Amniotic stem cell (primary cell): ENCODE measurements at regions not wholly inside any gene's neighbourhood (a gene's known extent, or its start where the extent isn't known, plus 50 kb on each side); places are given as distances from the start of the nearest gene placed in this dataset.
"Not testable (repeated sequence)": the region's sequence is repeated elsewhere in the genome, so short reads cannot be mapped to it uniquely, and the experiment has no call there.

Source experiments
- DNase-seq: peaks from one replicate; lab custom pipeline; 2025; lab: John Stamatoyannopoulos, UW

GRCh38 chr5:62777081-62777480 is 198.5 kb downstream of the LRRC70 start:
- not testable (repeated sequence) for DNase-seq

GRCh38 chr5:62776592-62776991 is 198.0 kb downstream of the LRRC70 start:
- not testable (repeated sequence) for DNase-seq

GRCh38 chr5:62773460-62773859 is 194.8 kb downstream of the LRRC70 start:
- no peak for DNase-seq

GRCh38 chr5:62771341-62771740 is 192.7 kb downstream of the LRRC70 start:
- DNase-seq: no peak

GRCh38 chr5:62767650-62768049 is 189.0 kb downstream of the LRRC70 start:
- DNase-seq: no peak

- DNase-seq: no peak
Measured at GRCh38 chr5:62767077-62767476, 188.5 kb downstream of the LRRC70 start.

- no peak for DNase-seq
Measured at GRCh38 chr5:62762503-62762902, 183.9 kb downstream of the LRRC70 start.

GRCh38 chr5:62757686-62758085 is 179.1 kb downstream of the LRRC70 start:
- DNase-seq: not testable (repeated sequence)

- not testable (repeated sequence) for DNase-seq
Measured at GRCh38 chr5:62752998-62753367, 174.4 kb downstream of the LRRC70 start.

- DNase-seq: not testable (repeated sequence)
Measured at GRCh38 chr5:62752056-62752997, 173.7 kb downstream of the LRRC70 start.

- no peak for DNase-seq
Measured at GRCh38 chr5:62742207-62742606, 163.6 kb downstream of the LRRC70 start.

- DNase-seq: no peak
Measured at GRCh38 chr5:62741761-62742160, 163.1 kb downstream of the LRRC70 start.

- no peak for DNase-seq
Measured at GRCh38 chr5:62737766-62738165, 159.1 kb downstream of the LRRC70 start.

GRCh38 chr5:62732677-62733121 is 154.1 kb downstream of the LRRC70 start:
- no peak for DNase-seq

GRCh38 chr5:62731022-62731421 is 152.4 kb downstream of the LRRC70 start:
- no peak for DNase-seq

GRCh38 chr5:62729675-62730074 is 151.1 kb downstream of the LRRC70 start:
- no peak for DNase-seq

- DNase-seq: no peak
Measured at GRCh38 chr5:62727861-62728260, 149.2 kb downstream of the LRRC70 start.

- DNase-seq: no peak
Measured at GRCh38 chr5:62727184-62727583, 148.6 kb downstream of the LRRC70 start.

GRCh38 chr5:62722360-62722759 is 143.7 kb downstream of the LRRC70 start:
- DNase-seq: no peak

GRCh38 chr5:62720031-62720441 is 141.4 kb downstream of the LRRC70 start:
- no peak for DNase-seq

GRCh38 chr5:62719061-62719720 is 140.6 kb downstream of the LRRC70 start:
- no peak for DNase-seq

GRCh38 chr5:62718324-62718723 is 139.7 kb downstream of the LRRC70 start:
- no peak for DNase-seq

- DNase-seq: no peak
Measured at GRCh38 chr5:62717301-62717933, 138.8 kb downstream of the LRRC70 start.
